ENCODE measurements at regions not wholly inside any gene's neighbourhood (a gene's known extent, or its start where the extent isn't known, plus 50 kb on each side); places are given as distances from the start of the nearest gene placed in this dataset.

DNA sequence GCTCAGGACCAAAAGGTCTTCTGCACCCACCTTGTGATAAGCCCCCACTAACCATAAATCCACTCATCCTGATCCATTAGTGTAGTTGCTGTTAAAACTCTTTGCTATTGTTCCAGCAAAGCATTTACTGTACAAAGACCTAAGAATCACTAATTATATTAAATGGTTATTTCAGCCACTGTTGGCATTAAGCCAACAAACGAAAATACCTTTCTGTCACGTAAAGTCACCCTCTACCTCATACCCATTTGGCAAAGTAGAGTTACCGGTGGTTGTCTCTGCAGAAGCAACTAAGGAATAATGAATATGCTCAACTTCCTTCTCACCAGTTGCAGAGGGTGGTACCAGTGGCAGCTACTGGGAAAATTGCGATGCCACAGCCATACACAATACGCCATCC lies 224.5 kb downstream of the SP3 start:
- no peak for DNase-seq

DNA sequence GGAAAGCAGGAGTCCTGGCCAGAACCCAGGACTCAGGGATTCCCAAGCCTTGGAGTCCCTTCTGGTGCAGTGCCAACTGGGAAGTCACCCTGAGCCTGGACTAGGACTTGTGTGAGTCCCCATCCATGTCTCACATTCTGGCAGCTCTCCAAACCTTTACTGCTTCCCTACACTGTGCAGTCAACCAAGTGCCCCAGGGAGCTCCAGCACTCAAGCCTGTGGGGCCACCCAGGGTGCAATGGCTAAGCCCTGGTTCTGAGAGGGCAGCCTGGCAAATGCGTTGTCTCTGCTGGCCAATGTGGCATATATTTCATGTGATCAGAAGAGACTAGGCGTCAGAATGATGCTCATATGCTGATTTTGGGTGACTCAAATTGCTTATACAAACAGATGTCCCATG lies 223.4 kb downstream of the SP3 start:
- DNase-seq, result no peak

DNA sequence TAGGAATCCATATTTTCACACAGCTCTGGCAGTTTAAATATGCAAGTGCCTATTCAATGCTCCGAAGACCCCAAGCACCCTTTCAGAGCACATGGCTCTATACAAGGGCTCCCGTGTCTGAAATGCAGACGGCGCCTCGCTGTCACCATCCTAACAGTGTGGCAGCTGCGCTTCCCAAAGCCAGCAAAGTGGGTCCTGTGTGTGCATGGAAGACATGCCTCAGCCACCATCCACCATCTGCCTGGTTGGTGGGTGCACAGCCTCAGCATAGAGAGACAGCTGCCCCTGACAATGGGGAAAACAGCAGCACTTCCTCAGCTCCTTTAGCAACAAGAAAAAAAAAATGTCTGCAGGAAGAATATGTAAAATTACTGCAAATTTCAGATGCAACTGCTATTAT lies 218.1 kb downstream of the SP3 start:
- DNase-seq, result no peak

DNA sequence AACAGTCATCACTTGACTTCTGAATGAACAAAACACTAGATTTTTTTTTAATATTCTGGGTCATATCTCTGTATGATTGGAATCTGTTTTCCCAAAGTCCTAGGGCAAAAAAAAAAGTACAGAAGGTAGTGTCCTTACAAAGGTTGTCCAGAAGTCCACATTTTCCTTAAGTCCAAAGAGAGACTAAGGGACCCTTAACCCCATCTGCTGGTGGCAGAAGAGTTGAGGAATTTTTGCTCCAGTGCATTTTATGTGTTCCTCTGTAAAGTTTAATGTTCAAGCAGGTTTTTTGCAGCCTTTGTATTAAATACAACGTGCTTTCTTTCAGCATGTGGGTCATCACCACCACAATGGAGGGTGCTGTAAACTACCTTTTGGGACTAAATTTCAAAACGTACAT lies 215.9 kb downstream of the SP3 start:
- no peak for DNase-seq

DNA sequence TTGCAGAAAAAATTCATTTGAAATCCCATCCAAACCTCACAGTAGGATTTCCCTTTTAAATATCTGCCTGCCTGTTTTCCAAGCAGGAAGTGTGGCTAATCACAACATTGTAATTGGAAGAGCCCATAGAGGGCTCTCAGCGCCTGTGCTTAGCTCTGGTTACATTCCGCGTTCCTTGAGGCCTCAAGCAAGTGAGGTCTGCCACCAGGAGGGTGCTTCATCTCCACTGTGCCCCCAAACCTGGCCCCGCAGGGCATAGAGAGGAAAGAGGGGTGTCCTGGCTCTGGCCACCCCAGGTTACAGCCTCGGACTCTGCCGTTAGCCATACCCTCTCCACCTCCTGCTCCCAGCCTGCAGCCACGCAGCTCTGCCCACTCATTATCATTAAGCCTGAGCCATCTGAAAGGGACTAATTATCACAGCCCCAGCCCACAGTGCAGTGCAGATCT lies 214.8 kb downstream of the SP3 start:
- DNase-seq, result no peak

DNA sequence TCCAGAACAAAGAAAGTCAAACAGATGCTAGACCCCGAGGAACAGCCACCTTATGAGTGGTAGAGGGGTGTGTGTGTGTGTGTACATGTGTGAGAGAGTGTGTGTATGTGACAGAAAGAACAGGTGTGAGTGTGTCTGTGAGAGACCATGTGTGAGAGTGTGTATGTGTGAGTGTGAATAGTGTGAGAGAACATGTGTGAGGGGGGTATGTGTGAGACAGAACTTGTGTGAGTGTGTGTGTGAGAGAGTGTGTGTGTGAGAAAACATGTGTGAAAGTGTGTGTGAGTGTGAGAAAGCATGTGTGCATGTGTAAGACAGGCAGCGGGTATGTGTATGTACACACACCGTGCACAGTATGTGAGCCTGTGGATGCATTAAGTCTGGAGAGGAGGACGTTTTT lies 214.3 kb downstream of the SP3 start:
- DNase-seq, result no peak

DNA sequence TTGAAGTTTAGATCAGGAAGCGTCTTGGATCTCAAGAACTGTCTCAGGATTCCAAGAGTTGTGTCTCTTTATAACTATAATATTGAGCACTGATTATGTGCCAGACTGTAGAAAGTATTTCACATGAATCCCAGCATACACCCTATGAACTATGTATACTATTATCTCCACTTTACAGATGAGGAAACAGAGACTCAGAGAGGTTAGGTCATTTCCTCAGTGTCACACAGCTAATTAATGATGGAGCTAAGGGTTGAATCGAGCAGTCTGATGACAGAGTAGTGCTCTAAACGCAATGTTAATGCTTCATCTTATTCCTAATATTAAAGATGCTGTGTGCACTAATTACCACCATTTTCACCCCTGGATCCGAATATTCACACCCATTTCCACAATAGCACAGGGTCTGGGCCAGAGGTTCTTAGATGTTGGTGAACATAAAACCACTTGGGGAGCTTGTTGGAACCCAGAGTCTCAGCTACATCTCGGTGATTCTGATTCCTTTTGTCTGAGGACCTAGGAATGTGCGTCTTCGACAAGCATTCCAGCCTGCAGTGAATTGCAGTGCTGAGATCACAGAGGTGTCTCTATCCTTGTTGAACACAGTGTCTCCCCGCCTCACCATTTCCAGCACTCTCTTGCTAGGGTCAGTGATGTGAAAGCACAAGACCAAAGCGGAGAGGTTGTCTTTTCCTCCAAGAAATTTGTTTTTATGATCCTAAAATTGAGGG lies 213.8 kb downstream of the SP3 start:
- no peak for DNase-seq

DNA sequence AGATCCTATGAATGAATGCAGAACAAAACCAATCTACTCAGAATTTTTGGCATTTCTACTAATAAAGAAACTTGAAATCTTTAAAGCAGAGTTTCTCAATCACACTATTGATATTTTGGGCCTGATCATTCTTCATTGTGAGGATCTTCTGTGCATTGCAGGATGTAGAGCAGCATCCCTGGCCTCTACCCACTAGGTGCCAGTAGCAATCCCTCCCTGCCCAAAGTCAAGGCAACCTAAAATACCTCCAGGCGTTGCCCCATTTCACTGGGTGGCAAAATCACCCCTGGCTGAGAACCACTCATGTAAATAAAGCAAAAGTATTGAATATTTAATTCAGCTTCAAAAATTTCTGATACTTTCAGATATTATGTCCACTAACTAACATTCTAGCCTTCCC lies 213.0 kb downstream of the SP3 start:
- no peak for DNase-seq

DNA sequence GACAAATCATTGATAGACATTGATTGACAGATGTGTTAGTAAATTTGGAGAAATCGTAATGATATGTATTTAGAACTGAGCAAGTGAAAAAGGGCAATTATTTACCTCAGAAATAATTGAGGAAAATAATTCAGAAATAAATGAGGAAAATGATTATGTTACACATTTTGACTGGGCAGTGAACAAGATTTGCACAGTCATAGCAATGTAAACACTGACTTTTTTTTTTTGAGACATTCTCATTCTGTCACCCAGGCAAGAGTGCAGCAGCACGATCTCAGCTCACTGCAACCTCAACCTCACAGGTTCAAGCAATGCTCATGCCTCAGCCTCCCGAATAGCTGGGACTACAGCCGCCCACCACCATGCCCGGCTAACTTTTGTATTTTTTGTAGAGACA lies 211.7 kb downstream of the SP3 start:
- DNase-seq, result no peak

DNA sequence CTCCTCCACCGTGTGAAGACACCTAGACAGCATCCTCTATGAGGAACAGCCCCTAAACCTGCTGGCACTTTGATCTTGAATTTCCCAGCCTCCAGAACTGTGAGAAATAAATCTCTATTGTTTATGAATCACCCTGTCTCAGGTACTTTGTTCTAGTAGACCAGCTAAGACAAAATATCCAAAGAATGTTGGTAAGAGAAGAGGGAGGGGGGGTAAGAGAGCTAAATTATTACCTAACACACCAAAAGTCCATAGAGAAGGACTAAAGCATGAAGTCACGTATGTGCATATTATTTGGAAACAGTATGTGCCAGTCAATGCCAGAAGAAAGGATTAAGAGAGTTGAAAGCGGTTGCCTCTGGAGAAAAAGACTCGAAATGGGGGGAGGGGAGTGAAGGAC lies 211.0 kb downstream of the SP3 start:
- DNase-seq, result no peak

DNA sequence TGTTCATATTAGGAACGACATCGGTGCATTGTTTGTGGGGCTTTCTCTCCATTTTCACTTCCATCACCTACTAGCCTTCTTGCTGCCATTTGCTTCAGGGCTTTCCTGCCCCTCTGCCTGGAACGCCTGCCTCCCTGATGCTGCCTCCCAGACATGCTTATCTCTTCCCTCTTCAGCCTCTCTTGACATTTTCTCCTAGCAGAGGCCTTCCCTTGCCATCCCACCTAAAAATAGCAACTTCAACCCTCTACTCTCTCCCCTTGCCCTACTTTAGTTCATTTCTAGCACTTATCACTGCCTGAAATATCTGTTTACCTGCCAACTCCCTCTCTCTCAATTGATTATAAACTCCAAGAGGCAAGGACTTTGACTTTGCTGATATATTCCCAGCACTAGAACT lies 210.3 kb downstream of the SP3 start:
- DNase-seq, result no peak

DNA sequence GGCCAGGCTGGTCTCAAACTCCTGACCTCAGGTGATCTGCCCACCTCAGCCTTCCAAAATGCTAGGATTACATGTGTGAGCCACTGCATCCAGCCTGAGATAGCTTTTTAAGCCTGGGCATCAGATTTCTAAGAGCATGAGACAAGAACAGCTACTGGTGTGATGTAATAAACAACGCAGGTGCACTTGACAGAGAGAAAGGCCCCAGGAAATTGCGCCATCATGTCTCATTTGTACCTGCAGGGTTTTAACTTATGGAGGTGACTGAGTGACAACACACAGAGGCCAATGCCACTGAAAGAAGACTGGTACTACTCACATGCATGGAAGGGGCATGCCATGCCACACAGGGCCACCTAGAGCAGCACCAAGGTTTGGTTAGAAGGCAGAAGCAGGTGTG lies 209.4 kb downstream of the SP3 start:
- DNase-seq, result no peak

DNA sequence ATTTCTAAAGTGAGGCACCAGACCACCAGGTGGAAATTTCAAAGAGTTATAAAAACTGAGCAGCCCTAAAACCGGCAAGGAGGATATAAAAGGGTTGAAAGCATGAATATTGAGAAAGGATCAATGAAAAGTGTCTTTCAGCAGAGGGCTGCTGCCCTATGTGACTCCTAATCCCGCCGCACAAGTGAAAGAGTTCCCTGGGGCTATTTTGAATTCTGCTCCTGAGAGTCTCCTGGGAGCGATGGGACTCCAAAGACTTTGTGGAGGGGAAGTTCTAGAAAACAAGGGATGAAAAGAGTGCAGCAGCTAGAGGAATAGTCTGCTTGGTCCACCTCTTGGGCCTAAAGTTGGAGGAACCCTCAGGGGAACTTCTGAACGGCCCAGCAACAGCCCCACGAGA lies 205.2 kb downstream of the SP3 start:
- DNase-seq, result no peak

DNA sequence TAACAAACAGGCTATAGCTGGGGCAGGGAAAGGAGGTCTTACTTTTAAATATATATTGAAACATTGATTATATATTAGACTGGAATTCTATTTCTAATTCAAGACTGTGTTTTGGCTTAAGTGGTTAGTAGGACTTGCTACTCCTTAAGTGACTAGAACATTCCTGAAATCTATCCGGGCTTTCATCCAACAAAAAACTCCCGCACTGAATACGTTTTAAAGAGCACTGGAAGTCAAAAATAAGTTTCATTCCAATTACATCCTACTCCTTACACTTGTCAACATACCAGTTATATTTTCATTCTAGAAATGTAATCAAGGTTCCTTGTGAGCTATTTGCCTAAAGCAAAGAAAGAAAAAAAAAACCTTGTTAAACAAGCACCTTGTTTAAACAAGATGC lies 204.6 kb downstream of the SP3 start:
- no peak for DNase-seq

DNA sequence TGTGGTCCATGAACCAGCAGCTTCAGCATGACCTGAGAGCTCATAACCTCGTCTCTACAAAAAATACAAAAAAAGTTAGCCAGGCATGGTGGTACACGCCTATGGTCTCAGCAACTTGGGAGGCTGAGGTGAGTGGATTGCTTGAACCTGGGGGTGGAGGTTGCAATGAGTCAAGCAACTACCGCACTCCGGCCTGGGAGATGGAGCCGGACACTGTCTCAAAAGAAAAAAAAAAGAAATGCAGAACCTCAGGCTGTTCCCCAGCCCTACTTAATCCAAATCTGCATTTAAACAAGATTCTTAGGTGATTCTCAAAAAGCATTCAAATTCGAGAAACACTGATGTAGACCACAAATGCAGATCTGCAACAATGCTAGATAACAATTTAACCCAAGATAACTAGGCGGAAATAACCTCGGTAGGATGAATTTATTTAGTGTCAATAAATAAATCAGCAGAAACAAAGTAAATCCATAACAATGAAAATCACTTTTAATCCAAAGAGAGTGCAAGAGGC lies 203.5 kb downstream of the SP3 start:
- DNase-seq, result no peak

DNA sequence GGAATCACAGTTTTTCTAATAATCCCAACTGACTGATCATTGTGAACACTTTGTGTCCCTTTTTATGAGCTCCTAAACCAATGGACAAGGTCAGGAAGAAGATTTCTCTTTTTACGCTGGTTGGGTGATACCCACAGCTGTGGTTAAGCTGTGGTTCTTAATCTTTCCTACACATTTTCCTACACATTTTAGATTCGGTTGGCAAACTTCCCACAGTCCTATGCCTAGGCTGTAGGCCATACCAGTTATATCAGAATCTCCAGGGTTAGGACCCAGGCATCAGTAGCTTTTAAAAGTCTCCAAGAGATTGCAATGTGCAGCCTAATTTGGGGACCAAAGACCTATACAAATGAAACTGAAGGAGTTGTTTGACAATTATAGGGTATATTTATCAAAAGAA lies 203.0 kb downstream of the SP3 start:
- DNase-seq, result no peak

DNA sequence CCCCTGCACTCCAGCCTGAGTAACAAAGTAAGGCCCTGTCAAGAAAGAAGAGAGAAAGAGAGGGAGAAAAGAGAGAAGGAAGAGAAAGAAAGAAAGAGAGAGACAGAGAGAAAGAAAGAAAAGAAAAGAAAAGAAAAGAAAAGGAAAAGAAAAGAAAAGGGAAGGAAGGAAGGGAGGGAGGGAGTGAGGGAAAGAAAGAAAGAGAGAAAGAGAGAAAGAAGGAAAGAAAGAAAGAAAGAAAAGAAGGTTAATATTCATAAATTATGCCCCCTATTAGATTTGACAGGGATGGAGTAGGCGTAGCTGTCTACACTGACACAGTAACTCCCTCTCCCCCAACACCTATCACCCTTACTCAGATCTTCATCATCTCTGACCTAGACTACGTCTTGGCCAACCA lies 202.3 kb downstream of the SP3 start:
- no peak for DNase-seq

DNA sequence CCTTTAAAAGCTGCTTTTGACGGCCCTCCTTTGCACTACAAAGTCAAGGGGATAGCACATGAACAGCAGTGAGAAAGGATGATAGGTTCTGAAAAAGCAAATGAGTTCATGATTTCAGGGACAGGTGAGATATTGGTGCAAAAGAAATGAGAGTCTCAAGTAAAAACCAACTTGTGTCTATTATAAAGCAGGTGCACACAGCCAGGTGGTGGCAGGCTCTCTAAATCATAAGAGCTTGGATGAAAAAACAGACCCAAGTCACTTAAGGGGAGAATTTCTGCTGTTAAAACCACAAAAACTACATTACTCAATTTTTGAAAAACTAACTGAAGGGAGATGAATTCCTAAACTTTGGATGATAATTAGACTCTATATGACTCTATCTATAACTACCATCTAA lies 201.5 kb downstream of the SP3 start:
- no peak for DNase-seq

DNA sequence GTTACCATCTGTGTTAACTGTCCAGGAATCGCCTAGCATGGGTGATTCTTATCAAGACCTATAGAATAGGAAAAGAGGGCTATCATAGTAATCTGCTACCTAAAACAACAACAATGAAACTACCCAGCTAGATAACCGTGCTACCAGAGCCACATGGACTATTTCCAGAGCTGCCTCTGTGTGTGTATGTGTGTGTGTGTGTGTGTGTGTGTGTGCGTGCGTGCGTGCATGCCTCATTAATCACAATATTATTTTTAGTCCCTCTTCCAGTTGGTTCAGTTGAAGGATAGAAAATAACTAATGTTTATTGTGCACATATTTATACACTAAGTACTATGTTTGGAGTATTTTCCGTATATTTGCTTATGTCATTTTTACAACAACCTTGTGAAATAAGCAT lies 201.1 kb downstream of the SP3 start:
- DNase-seq, result no peak

DNA sequence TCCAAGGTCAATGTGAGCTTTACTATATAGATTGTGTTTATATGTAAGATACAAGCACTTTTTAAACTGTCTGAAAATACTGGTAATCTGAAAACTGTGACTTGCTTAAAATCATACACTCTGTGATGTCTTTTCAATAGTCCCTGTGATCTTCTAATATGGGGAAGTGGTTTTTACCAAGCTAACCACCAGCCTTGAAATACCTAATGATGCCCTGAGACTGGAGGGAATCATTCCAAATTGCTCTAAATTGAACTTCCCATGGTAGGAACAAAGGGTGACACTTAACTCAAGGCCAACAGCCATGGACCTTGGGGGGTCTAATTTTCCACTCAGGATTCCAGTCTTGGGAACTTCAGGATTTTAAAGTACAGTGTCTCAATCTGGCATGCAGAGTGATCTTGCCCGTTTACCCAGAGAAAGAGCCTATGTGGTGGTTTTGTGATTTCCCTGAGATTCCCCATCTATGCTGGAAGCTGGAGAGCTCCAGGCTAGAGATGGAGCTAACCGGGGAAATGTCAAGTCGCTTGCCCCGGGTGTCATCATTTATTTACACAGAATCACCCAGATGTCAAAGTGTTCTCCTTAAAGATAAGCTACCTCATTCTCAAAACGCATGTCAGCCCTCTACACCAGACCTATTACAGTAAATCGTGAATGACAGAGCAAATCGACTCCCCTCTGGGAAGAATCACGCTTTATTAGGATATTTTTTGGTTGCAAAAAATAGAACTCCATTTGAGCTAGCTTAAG lies 198.5 kb downstream of the SP3 start:
- no peak for DNase-seq

DNA sequence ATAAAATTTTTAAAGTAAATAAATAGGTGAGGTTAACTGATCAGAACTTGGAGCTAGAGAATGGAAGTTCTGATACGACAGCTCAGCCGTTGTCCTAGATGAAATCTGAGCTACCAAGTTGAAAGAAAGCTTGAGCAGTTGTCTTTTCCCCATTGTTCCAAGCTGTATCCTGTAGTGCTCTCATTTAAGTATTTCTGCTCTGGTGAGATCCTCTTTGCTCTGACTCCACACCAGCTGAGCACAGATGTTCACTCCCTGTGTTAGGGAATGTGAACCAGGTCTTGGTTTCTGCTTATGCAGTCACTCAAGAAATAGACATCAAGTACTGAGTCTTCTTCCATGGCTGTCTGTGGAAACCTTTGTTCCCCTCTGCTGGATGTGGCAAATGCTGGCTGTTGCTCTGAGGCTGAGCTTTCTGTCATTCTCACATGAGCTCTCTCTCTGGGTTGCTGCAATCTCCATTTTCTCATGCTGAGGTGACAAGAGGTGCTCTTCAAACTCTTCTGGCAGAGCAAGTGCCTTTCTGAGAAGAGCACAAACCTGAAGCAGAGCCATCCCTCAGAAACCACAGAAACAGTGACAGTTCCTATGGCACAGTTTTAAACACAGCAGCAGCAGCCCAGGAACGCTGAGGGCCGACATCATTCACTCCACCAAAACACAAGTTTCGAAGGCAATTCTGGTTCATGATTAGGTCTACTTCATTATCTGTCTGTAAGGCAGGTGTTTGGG lies 194.1 kb downstream of the SP3 start:
- no peak for DNase-seq

DNA sequence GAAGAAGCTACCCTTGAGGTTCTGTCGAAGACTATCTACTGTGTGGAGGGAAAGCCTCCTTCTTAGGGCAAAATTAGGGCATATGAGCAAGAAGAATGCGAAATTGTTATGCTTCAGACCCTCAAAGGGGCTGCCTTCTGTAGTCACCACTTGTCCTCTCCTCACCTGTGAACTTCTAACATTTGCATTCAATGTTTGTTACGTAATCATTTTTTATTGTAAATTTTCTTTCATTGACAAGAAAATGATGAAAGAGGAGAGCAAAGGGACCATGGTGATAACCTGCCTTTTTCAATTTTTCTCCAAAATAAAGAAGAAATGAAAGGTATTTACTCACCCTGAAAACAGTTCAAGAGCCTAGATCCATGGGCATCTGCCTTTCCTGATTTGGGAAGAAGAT lies 193.0 kb downstream of the SP3 start:
- no peak for DNase-seq

DNA sequence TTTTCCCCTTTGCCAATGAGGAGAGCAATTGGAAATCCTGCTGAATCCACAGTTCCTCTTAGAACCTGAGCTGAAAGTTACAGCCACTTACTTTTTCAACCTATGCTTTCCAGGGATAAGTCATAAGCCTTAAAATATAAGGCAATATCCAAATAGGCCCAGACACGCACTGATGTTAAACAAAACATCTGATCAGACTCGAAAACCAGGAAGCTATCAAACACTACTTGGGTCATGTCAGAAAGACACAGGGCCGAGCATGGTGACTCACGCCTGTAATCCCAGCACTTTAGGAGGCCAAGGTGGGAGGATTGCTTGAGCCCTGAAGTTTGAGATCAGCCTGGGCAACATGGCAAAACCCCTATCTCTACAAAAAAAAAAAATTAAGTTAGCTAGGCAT lies 192.1 kb downstream of the SP3 start:
- no peak for DNase-seq

DNA sequence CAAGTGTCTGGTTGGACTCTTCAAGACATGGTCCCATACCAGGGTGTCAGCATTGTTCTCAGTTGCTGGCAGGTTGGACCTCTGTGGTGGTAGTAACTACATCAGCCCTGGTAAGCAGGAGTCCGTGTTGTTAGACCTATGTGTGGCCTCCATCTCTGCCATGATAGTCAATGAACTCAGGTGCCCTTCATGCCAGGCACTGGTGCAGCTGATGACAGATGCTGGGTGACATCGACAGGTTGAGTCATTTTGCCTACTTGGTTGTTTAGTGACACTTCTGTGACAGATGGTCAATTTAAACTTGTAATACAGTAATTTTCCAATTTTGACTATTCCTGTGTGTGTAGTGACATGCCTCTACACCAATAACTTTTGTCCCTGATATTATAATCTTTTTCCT lies 189.7 kb downstream of the SP3 start:
- no peak for DNase-seq
